ENCODE measurements at regions not wholly inside any gene's neighbourhood (a gene's known extent, or its start where the extent isn't known, plus 50 kb on each side); places are given as distances from the start of the nearest gene placed in this dataset.

- Histone ChIP-seq H3K4me3 (ENCODE audit: low read length in 3 of 3) (no peak overlapping the region), H3K27me3 (ENCODE audit: control insufficient read depth in 3 of 3, insufficient read depth in 3 of 3, low read length in 3 of 3) (peaks cover 2 to 5% (median 4%) of the 10 kb centered on the region in 3 donors), H3K27ac (ENCODE audit: low read depth, low read length) (no peak overlapping the region), H3K9me3 (ENCODE audit: control insufficient read depth in 3 of 3, low read length in 3 of 3) (no peaks in the 10 kb centered on the region), H3K4me1 (ENCODE audit: control insufficient read depth in 3 of 3, insufficient read depth in 3 of 3, low read length in 3 of 3) (no peaks in the 10 kb centered on the region), H3K36me3 (ENCODE audit: control insufficient read depth in 3 of 3, insufficient read depth in 3 of 3, low read length in 3 of 3) (no peaks in the 10 kb centered on the region), H3K9ac (ENCODE audit: low read depth in 1 of 3, low read length in 3 of 3) (no peak overlapping the region)
Measured at GRCh38 chr12:131499864-131500190, 211.1 kb upstream of the SFSWAP start.

- Histone ChIP-seq H3K9ac (ENCODE audit: low read depth in 1 of 3, low read length in 3 of 3) (no peak overlapping the region), H3K4me1 (ENCODE audit: control insufficient read depth in 3 of 3, insufficient read depth in 3 of 3, low read length in 3 of 3) (no peaks in the 10 kb centered on the region), H3K9me3 (ENCODE audit: control insufficient read depth in 3 of 3, low read length in 3 of 3) (no peaks in the 10 kb centered on the region), H3K27me3 (ENCODE audit: control insufficient read depth in 3 of 3, insufficient read depth in 3 of 3, low read length in 3 of 3) (peaks cover 0 to 2% (median 0%) of the 10 kb centered on the region in 3 donors), H3K27ac (ENCODE audit: low read depth, low read length) (no peak overlapping the region), H3K4me3 (ENCODE audit: low read length in 3 of 3) (no peak overlapping the region), H3K36me3 (ENCODE audit: control insufficient read depth in 3 of 3, insufficient read depth in 3 of 3, low read length in 3 of 3) (no peaks in the 10 kb centered on the region)
Measured at GRCh38 chr12:131500564-131500963, 210.3 kb upstream of the SFSWAP start.

- Histone ChIP-seq H3K4me1 (ENCODE audit: control insufficient read depth in 3 of 3, insufficient read depth in 3 of 3, low read length in 3 of 3) (no peaks in the 10 kb centered on the region), H3K4me3 (ENCODE audit: low read length in 3 of 3) (no peak overlapping the region), H3K27ac (ENCODE audit: low read depth, low read length) (no peak overlapping the region), H3K9ac (ENCODE audit: low read depth in 1 of 3, low read length in 3 of 3) (no peak overlapping the region), H3K27me3 (ENCODE audit: control insufficient read depth in 3 of 3, insufficient read depth in 3 of 3, low read length in 3 of 3) (no peaks in the 10 kb centered on the region), H3K9me3 (ENCODE audit: control insufficient read depth in 3 of 3, low read length in 3 of 3) (peaks cover 0 to 2% (median 0%) of the 10 kb centered on the region in 3 donors), H3K36me3 (ENCODE audit: control insufficient read depth in 3 of 3, insufficient read depth in 3 of 3, low read length in 3 of 3) (no peaks in the 10 kb centered on the region)
Measured at GRCh38 chr12:131505561-131505960, 205.3 kb upstream of the SFSWAP start.

GRCh38 chr12:131506426-131506825, 204.5 kb upstream of the SFSWAP start:
- Histone ChIP-seq H3K9ac (ENCODE audit: low read depth in 1 of 3, low read length in 3 of 3) (no peak overlapping the region), H3K4me1 (ENCODE audit: control insufficient read depth in 3 of 3, insufficient read depth in 3 of 3, low read length in 3 of 3) (no peaks in the 10 kb centered on the region), H3K36me3 (ENCODE audit: control insufficient read depth in 3 of 3, insufficient read depth in 3 of 3, low read length in 3 of 3) (no peaks in the 10 kb centered on the region), H3K27me3 (ENCODE audit: control insufficient read depth in 3 of 3, insufficient read depth in 3 of 3, low read length in 3 of 3) (no peaks in the 10 kb centered on the region), H3K4me3 (ENCODE audit: low read length in 3 of 3) (no peak overlapping the region), H3K27ac (ENCODE audit: low read depth, low read length) (no peak overlapping the region), H3K9me3 (ENCODE audit: control insufficient read depth in 3 of 3, low read length in 3 of 3) (peaks cover 0 to 2% (median 0%) of the 10 kb centered on the region in 3 donors)

GRCh38 chr12:131507094-131507493, 203.8 kb upstream of the SFSWAP start:
- Histone ChIP-seq H3K4me3 (ENCODE audit: low read length in 3 of 3) (no peak overlapping the region), H3K27me3 (ENCODE audit: control insufficient read depth in 3 of 3, insufficient read depth in 3 of 3, low read length in 3 of 3) (no peaks in the 10 kb centered on the region), H3K27ac (ENCODE audit: low read depth, low read length) (no peak overlapping the region), H3K9ac (ENCODE audit: low read depth in 1 of 3, low read length in 3 of 3) (no peak overlapping the region), H3K4me1 (ENCODE audit: control insufficient read depth in 3 of 3, insufficient read depth in 3 of 3, low read length in 3 of 3) (no peaks in the 10 kb centered on the region), H3K36me3 (ENCODE audit: control insufficient read depth in 3 of 3, insufficient read depth in 3 of 3, low read length in 3 of 3) (no peaks in the 10 kb centered on the region), H3K9me3 (ENCODE audit: control insufficient read depth in 3 of 3, low read length in 3 of 3) (peaks cover 0 to 2% (median 0%) of the 10 kb centered on the region in 3 donors)

- Histone ChIP-seq H3K27me3 (ENCODE audit: control insufficient read depth in 3 of 3, insufficient read depth in 3 of 3, low read length in 3 of 3) (no peaks in the 10 kb centered on the region), H3K27ac (ENCODE audit: low read depth, low read length) (no peak overlapping the region), H3K36me3 (ENCODE audit: control insufficient read depth in 3 of 3, insufficient read depth in 3 of 3, low read length in 3 of 3) (no peaks in the 10 kb centered on the region), H3K4me3 (ENCODE audit: low read length in 3 of 3) (no peak overlapping the region), H3K4me1 (ENCODE audit: control insufficient read depth in 3 of 3, insufficient read depth in 3 of 3, low read length in 3 of 3) (no peaks in the 10 kb centered on the region), H3K9me3 (ENCODE audit: control insufficient read depth in 3 of 3, low read length in 3 of 3) (peaks cover 0 to 2% (median 0%) of the 10 kb centered on the region in 3 donors), H3K9ac (ENCODE audit: low read depth in 1 of 3, low read length in 3 of 3) (no peak overlapping the region)
Measured at GRCh38 chr12:131507881-131508280, 203.0 kb upstream of the SFSWAP start.

GRCh38 chr12:131509701-131510100, 201.2 kb upstream of the SFSWAP start:
- Histone ChIP-seq H3K9me3 (ENCODE audit: control insufficient read depth in 3 of 3, low read length in 3 of 3) (peaks cover 0 to 3% (median 0%) of the 10 kb centered on the region in 3 donors), H3K27ac (ENCODE audit: low read depth, low read length) (no peak overlapping the region), H3K36me3 (ENCODE audit: control insufficient read depth in 3 of 3, insufficient read depth in 3 of 3, low read length in 3 of 3) (no peaks in the 10 kb centered on the region), H3K4me1 (ENCODE audit: control insufficient read depth in 3 of 3, insufficient read depth in 3 of 3, low read length in 3 of 3) (no peaks in the 10 kb centered on the region), H3K9ac (ENCODE audit: low read depth in 1 of 3, low read length in 3 of 3) (no peak overlapping the region), H3K4me3 (ENCODE audit: low read length in 3 of 3) (no peak overlapping the region), H3K27me3 (ENCODE audit: control insufficient read depth in 3 of 3, insufficient read depth in 3 of 3, low read length in 3 of 3) (peaks cover 0 to 1% (median 0%) of the 10 kb centered on the region in 3 donors)

GRCh38 chr12:131510431-131510830, 200.5 kb upstream of the SFSWAP start:
- H3K4me1 ChIP-seq (ENCODE audit: control insufficient read depth in 3 of 3, insufficient read depth in 3 of 3, low read length in 3 of 3) = no peaks in the 10 kb centered on the region
- peaks cover 0 to 2% (median 0%) of the 10 kb centered on the region in 3 donors for H3K27me3 ChIP-seq (ENCODE audit: control insufficient read depth in 3 of 3, insufficient read depth in 3 of 3, low read length in 3 of 3)
- no peaks in the 10 kb centered on the region for H3K36me3 ChIP-seq (ENCODE audit: control insufficient read depth in 3 of 3, insufficient read depth in 3 of 3, low read length in 3 of 3)
- peaks cover 0 to 3% (median 0%) of the 10 kb centered on the region in 3 donors for H3K9me3 ChIP-seq (ENCODE audit: control insufficient read depth in 3 of 3, low read length in 3 of 3)
- H3K4me3 ChIP-seq (ENCODE audit: low read length in 3 of 3) = no peak overlapping the region
- no peak overlapping the region for H3K9ac ChIP-seq (ENCODE audit: low read depth in 1 of 3, low read length in 3 of 3)
- H3K27ac ChIP-seq (ENCODE audit: low read depth, low read length) = no peak overlapping the region

- H3K36me3 ChIP-seq (ENCODE audit: control insufficient read depth in 3 of 3, insufficient read depth in 3 of 3, low read length in 3 of 3) = no peaks in the 10 kb centered on the region
- peaks cover 0 to 2% (median 0%) of the 10 kb centered on the region in 3 donors for H3K27me3 ChIP-seq (ENCODE audit: control insufficient read depth in 3 of 3, insufficient read depth in 3 of 3, low read length in 3 of 3)
- no peak overlapping the region for H3K27ac ChIP-seq (ENCODE audit: low read depth, low read length)
- H3K9me3 ChIP-seq (ENCODE audit: control insufficient read depth in 3 of 3, low read length in 3 of 3) = peaks cover 0 to 3% (median 3%) of the 10 kb centered on the region in 3 donors
- H3K4me1 ChIP-seq (ENCODE audit: control insufficient read depth in 3 of 3, insufficient read depth in 3 of 3, low read length in 3 of 3) = no peaks in the 10 kb centered on the region
- no peak overlapping the region for H3K9ac ChIP-seq (ENCODE audit: low read depth in 1 of 3, low read length in 3 of 3)
- H3K4me3 ChIP-seq (ENCODE audit: low read length in 3 of 3) = no peak overlapping the region
Measured at GRCh38 chr12:131511391-131511802, 199.5 kb upstream of the SFSWAP start.

- H3K36me3 ChIP-seq (ENCODE audit: control insufficient read depth in 3 of 3, insufficient read depth in 3 of 3, low read length in 3 of 3) = no peaks in the 10 kb centered on the region
- H3K27ac ChIP-seq (ENCODE audit: low read depth, low read length) = no peak overlapping the region
- peaks cover 0 to 2% (median 0%) of the 10 kb centered on the region in 3 donors for H3K27me3 ChIP-seq (ENCODE audit: control insufficient read depth in 3 of 3, insufficient read depth in 3 of 3, low read length in 3 of 3)
- H3K4me3 ChIP-seq (ENCODE audit: low read length in 3 of 3) = no peak overlapping the region
- peaks cover 0 to 3% (median 2%) of the 10 kb centered on the region in 3 donors for H3K9me3 ChIP-seq (ENCODE audit: control insufficient read depth in 3 of 3, low read length in 3 of 3)
- no peak overlapping the region for H3K9ac ChIP-seq (ENCODE audit: low read depth in 1 of 3, low read length in 3 of 3)
- H3K4me1 ChIP-seq (ENCODE audit: control insufficient read depth in 3 of 3, insufficient read depth in 3 of 3, low read length in 3 of 3) = no peaks in the 10 kb centered on the region
Measured at GRCh38 chr12:131511803-131512561, 198.9 kb upstream of the SFSWAP start.

Data from skeletal muscle tissue (tissue), 3 donors.